ENCODE measurements at regions not wholly inside any gene's neighbourhood (a gene's known extent, or its start where the extent isn't known, plus 50 kb on each side); places are given as distances from the start of the nearest gene placed in this dataset.

DNA sequence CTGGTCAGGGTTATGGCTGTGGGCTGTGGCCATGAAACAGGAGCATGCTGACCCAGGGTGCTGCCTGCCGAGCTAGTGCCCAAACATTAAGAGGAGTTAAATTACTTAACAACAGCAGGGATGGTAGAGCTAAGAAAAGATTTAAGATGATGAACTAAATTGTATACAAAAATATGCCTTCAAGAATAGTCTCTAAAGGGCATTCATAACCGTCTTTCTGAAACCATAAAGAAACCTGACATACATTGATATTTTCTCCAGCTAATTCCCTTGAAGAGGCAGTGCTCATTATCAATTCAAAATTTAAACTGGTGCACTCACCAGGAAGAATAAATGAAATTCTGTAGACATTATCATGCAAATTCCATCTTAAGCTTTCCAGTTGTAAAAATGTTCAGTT is 265.8 kb upstream of the TAC1 start:
- TF ChIP-seq, protein P1, sequence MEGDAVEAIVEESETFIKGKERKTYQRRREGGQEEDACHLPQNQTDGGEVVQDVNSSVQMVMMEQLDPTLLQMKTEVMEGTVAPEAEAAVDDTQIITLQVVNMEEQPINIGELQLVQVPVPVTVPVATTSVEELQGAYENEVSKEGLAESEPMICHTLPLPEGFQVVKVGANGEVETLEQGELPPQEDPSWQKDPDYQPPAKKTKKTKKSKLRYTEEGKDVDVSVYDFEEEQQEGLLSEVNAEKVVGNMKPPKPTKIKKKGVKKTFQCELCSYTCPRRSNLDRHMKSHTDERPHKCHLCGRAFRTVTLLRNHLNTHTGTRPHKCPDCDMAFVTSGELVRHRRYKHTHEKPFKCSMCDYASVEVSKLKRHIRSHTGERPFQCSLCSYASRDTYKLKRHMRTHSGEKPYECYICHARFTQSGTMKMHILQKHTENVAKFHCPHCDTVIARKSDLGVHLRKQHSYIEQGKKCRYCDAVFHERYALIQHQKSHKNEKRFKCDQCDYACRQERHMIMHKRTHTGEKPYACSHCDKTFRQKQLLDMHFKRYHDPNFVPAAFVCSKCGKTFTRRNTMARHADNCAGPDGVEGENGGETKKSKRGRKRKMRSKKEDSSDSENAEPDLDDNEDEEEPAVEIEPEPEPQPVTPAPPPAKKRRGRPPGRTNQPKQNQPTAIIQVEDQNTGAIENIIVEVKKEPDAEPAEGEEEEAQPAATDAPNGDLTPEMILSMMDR (IDR thresholded peaks at IDR 0.05 in 2 of 3, conservative IDR thresholded peaks at IDR 0.05 in 1 of 3; ENCODE audit: control insufficient read depth in 2 of 3, extremely low read depth in 1 of 3, insufficient read depth in 1 of 3, low read depth in 3 of 3, low read length in 3 of 3): no peak
- no peak for TF ChIP-seq YY1 (IDR thresholded peaks at IDR 0.05; ENCODE audit: low read depth, low read length)
- no peak for TF ChIP-seq ZNF384 (IDR thresholded peaks at IDR 0.05; ENCODE audit: borderline replicate concordance, low read depth, low read length)
- TF ChIP-seq YBX1 (IDR thresholded peaks at IDR 0.05): no peak
- TF ChIP-seq ATF3 (IDR thresholded peaks at IDR 0.05; ENCODE audit: borderline replicate concordance, extremely low read depth, low read depth, low read length): no peak
- TF ChIP-seq NR2C2 (IDR thresholded peaks at IDR 0.05; ENCODE audit: borderline replicate concordance, control insufficient read depth, insufficient read length, low read depth): no peak

All from GM12878 (cell line).